GM18909 (cell line): ENCODE measurements at regions not wholly inside any gene's neighbourhood (a gene's known extent, or its start where the extent isn't known, plus 50 kb on each side); places are given as distances from the start of the nearest gene placed in this dataset.

Source experiments
- ATAC-seq: cut with Tn5 transposase; IDR thresholded peaks from one replicate; pipeline ENCODE4 v1.9.1; 2021; ENCODE audit warnings: mild to moderate bottlenecking; ENCODE audit not compliant: unreplicated experiment, poor library complexity

DNA sequence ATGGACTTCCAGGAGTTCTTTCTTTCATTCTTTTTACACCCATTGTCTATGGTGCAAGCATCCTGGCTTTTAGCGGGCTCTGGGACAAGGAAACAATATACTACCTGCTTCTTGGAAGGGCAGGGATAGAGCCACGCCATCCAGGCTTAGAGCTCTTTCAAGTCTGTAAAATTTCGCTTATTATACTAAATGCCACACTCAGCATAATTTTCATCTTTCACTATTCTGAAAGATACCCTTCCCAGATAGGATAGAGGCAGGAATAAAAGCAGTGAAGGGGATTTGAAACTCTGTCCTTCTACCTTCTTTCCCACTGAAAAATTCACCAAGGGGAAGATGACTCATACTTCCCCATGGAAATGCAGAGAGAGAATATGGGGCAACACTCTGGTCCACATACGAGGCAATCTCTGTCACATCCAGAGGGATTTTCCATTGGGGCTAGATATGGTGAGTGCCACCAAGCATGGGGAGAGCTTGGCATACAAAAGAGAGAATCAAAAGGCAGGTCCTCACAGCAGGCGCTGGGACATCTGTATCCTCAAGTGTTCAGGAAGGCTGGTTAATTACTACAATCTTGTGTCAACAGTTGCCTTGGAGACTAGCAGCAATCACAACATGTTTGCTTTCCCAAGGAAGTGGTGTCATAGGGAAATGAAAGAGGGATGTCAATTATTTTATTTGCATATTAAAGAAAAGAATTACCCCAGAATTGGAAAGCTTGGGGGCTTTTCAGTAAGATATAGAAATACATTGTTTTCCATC is 127.6 kb downstream of the TDRD15 start:
- no peak for ATAC-seq

DNA sequence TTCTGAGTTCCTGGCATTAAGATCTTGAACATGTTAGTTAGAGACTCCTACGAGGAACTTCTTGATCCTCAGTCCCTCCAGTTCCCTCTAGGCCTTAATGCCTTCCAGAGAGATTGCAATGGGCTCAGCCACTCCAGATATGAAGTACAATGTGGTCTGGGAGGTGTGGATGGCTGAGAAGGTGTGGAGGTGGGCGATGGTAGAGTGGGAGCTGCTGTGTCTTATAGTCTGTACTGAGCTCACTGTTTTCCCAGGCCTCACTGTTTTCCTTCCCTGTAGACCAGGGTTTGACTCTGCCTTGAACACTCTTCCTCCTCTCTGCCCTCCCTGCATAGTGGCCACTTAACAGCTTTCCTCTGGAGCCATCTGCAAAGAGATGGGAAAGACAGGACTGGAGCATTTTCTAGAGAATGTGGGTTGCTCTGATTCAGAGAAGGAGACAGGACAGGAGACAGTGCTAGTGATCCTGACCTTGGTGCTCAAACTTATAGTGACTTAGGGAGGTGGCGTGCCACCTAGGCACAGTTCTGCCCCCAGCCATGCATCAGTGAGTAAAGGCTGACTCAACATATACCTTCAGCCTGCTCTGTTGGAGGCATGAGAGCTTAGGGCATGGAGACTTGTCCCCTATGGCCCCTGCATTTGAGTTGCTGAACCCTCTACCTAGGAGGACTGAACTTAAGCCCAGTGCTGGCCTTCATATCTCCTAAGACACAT is 129.7 kb downstream of the TDRD15 start:
- no peak for ATAC-seq

DNA sequence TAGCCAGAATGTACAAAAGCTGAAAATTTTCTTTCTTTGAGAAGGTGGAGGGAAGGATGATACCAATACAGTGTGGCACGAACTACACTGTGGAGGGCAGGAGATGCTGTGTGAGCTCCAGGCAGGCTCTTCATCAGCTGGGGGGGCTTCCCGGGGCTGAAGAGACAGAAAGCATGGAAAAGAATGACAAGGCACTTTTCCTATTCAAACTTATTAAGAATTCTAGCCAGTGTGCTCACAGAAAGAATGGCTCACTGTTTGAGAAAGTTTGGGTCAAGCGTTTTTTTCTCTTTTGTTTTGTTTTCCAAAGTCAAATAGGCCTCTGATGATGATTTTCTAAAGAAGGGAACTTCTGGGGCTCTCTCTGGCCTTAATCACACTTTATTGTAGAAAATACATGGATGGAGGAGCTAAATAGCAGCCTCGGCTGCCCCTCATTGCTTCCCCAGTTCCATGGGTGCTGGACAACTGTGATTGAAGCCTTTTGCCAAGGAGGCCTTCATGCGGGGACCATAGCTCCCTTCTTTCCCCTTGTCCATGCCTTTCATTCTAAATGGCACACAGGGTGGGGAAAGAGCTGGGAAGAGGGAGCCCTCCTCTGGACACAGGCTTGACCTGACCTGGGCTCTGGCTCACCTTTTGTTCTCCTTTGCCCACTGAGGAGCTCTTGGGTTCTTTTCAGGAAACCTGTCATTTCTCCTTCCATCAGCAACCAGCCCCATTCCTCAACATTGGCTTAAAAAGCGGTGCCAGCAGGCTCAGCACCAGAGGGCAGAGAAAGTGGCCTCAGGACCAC is 130.6 kb downstream of the TDRD15 start:
- ATAC-seq = no peak

DNA sequence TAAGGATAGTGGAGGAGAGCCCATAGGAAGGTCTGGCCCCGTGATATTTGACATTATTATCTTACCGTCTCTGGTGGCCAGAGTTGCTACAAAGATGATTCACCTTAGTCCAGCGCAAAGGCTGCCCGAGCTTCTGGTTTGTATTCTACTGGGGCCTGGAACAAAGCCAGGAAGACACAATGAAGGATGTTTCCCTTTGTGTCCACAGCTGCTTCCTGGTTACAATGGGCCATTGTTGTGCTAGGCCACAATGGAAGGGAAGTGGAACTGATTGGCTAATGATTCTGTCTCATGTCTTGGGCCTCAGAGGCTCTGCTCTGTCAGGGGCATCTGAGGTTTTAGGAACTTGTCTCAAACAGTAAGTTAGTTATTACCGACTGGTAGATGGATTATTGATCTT is 132.2 kb downstream of the TDRD15 start:
- peak; percentile 90 for ATAC-seq

DNA sequence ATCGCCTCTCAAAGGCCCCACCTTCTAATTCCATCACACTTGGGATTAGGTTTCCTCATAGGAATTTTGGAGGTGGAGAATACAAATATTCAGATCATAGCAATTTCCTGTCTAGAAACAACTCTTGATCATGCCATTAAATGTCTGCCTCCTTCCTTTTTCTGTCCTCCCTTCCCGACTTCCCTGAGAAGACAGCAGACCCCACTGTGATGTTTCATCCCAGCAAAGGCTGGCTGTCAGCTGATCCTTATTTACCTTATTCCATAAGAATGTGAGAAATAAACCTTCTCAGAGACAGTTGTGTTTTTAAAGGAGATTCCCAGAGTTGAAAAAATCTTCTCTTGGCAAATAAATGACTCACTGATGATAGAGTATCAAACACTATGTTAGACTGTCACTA is 133.9 kb downstream of the TDRD15 start:
- ATAC-seq = no peak

DNA sequence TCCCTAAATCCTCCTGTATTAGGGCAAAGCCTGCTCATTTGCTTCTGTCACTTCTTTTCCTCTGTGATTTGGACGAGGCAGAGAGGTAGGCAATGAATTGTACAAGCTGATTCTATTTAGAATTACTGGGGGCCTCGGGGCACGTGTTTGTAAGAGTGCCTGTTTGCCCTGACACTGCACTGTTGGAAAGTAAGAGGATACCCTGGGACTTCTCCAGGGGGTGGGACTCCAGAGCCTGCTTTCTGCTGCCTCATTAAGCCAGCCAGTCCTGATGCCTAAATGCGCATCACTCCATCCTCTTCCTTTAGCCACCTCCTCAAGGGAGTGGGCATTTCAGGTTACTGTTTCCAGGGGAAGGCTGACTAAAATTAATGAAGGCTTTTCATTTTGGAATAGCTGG is 134.3 kb downstream of the TDRD15 start:
- no peak for ATAC-seq

DNA sequence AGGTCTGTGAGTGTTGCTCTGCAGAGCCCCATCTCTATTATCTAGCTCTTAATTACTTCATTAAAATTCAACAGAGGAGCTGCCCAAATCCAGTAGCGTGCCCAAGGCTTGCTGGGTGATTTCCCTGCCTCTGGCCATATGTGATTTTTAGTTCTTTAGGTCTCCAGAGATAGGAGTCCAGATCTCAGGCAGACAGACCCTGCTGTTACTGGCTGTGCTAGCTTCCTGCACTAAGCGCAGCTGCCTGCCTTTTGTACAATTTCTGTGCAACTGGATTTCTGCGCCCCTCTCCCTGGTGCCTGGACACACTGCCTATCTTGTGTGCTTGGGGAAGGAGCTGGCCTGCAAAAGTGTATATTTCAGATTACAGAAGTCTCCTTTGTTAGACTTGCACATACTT is 136.5 kb downstream of the TDRD15 start:
- ATAC-seq = no peak

DNA sequence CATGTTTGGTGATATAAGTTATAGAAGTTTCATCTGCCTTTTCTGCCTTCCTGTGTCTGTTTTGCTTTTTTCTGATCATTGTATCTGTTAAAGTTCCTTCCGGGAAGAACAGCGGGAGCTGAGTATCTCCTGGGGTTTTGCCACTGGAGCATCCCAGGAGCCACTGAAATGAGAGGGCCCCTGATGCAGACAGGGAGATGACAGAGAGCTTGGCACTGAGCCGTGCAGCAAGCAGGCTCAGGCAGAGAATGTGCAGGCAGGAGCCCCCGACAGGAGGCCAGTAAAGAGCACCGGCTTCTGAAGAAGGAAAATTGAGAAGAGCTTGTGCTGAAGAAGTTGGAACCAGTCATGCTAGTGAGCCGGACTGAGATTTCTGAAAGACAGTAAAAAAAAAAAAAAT is 137.8 kb downstream of the TDRD15 start:
- ATAC-seq = no peak

DNA sequence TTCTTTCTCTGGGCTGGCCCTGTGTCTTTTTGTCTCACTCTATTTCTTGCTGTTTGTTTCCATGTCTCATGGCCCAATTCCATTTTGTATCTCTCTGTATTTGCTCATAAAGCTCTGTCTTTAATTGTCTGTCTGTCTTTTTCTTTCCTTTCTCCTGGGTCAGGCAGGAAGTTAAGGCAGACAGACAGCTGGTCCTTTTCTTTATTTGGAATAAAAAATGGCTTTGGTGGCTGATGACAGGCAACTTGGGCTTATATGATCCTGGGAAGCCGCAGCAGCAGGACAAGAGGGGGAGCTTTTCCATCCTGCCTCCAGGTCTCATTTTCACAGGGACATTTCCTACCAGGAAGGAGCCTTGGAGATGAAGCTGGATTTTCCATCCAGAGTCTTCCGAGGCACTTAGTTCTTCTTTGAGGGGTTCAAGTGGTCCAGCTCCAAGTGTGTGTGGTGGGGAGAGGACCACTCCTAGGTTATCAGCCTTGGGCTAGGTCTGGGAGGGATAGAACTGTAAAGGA is 138.7 kb downstream of the TDRD15 start:
- no peak for ATAC-seq

DNA sequence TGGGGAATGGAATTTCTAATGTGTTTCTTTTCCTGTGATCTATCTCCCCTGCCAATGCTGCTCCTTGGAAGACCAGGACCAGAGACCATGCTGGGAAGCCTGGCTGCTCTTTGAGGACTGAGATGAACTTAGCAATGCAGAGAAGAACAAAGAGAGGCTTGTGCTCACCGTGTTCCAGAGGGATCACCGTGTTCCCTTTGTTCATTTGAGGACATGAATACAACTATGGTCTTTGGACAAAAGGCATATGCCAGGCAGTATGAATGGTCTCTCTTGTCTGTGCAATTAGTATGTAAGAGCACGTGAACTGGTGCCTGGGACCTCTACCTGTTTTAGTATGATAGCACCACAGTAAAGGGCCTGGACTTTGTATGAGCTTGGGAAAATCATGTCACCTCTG is 139.9 kb downstream of the TDRD15 start:
- no peak for ATAC-seq

DNA sequence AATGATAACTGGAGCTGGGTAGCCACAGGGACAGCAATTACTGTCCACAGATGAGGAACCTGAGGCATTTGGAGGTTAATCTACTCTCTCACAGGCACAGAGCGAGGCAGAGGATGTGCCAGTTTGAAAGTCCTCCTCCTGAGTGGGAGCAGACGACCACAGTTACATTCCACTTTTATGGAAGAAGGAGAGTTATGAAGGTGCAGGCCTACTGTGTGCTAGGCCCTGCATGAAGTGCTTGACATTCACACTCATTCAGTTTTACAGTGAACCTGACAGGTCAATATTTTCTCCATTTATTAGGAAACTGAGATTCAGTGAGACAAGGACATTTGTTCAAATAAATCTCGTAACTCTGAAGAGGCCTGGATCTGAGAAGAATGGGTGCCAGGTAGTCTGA is 142.0 kb downstream of the TDRD15 start:
- ATAC-seq = no peak

DNA sequence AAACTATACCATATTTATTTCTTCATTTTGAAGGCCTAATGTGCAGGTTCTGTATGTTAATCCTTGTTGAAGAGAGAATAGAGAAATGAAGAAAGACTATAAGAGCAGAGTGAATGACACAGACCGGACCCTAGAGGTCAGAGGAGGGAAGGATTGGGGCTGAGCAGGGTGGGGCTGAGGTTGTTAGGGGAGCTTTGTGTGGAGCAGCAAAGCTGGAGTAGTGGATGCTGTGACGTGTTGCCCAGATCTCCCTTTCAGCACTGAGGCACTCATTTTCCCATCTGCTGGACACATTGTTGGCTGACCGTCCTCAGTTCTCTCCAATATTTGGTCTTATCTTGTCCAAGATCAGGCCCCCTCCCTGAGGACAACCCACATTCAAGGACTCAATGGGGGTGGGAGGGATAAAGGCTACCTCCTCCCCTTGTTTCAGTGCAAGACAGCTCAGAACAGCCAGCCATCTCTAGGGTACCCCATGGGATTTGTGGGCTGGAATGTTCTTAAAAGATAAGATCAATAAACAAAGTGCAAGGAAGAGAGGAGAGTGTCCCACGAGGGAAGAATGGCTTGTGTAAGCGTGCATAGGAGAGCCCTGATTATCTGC is 143.6 kb downstream of the TDRD15 start:
- no peak for ATAC-seq

DNA sequence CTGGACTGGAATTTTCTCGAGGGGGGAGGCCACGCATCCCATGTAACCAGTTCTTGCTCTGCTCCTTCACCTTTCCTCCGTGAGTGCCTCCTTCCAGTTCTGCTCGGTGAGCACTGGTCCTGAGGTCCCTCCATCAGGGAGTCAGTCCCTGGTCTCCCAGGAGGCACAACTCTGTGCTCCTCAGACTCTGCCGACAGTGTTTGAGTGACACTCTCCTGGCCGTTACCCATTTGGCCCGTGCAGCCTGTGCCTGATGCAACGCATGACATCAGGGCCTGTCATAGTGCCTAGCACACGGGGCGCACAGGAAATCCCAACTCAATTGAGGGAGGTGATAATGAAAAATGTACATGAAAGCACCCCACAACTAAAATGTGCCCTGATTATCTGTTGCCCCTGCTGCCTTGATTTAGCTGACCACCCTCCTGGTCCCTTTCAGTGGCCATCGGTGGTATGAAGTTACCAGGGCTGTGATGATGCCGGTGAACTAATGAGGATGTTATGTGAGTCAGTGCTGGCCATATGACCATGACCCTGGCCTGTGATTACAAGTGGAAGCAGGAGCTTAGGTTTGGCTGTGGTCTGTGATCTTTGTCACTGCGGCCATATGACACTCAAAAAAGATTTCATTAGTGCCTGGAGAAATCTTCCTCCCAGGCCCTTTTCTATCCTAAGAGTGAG is 144.6 kb downstream of the TDRD15 start:
- no peak for ATAC-seq

DNA sequence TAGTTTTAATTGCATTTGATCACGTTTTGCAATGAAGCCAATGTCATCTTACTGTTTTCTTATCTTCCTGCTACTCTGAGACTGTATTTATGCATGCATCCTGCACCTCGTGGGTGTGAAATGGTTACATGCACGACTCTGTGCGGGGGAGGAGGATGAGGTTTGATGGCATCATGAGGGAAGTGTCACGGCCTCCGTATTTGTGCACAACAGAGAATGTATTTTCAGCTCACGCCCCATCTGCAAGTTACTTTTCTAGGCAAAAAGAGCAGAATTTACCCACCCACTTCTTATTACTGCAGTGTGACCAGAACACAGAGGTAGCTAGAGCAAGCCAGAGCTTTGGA is 145.1 kb downstream of the TDRD15 start:
- no peak for ATAC-seq

DNA sequence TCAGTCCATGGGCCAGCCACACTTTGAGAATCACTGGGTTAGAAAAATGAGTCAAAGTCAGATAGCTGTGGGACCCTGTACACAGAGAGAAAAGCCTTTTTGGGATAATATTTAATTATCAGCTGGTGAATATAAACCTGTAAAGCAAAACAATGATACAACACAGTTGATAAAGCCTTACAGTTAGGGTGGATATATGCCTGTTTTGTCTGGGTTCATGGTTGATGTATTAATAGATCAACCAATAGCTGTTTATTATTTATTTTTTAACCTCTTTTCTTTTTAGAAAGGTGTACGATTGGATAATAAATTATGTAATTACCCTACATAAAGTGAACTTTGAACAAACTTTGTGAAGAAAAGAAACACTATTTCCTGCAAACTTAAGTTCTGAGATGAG is 145.6 kb downstream of the TDRD15 start:
- ATAC-seq = no peak

DNA sequence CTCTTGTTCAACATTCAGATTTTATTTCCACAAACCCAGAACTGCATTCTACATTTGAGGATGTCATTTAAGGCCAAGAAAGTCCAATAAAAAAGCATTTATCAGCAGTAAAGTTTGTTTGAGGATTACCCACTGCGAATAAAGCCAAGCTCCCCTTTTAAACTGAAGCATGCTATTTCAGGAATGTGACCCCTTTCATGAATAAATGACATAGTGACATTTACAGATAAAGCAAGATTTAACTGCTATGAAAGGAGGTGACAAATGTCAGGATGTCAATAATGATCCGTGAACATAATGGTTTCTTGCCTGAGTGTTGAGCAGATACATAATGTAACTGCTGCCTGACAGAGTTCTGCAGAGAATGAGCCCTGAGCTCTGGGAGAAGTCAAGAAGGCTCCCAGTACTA is 146.3 kb downstream of the TDRD15 start:
- no peak for ATAC-seq

DNA sequence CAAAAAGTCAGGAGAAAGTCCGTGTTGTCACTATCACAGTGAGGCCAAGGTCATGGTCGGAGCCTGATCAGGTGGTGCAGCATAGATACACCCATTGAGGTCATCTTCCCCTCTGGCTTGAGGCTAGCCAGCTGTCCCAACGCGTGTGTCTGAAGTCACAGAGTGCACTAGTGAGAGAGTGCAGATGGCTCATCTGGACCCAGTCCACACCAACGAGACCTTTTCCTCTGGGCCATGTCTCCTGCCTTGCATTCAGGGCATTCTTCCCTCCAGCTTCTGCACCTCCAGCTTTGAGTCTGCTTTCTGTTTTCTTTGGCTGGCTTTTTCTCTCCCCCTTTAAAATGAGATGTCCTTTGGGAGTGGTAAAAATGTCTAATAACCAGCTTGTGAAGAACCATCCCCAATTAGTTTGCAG is 146.9 kb downstream of the TDRD15 start:
- no peak for ATAC-seq

DNA sequence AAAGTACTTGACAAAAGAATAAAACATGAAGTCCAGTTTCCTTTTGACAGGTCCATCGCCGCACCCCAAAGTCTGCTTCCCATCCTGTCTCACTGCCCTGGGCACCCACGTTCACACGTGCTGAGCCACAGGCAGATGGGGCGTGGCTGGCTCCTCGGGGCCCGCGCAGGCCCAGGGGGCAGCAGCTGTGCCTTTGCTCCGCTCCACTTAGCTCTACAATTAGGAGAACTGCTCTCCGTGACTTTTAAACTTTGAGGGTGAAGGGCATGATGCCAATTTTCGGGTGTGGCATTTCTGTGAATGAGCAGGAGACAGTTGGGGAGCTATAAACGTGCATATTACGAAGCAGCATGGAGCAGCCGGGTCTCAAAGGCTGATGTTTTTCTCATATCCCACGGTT is 152.4 kb downstream of the TDRD15 start:
- no peak for ATAC-seq

DNA sequence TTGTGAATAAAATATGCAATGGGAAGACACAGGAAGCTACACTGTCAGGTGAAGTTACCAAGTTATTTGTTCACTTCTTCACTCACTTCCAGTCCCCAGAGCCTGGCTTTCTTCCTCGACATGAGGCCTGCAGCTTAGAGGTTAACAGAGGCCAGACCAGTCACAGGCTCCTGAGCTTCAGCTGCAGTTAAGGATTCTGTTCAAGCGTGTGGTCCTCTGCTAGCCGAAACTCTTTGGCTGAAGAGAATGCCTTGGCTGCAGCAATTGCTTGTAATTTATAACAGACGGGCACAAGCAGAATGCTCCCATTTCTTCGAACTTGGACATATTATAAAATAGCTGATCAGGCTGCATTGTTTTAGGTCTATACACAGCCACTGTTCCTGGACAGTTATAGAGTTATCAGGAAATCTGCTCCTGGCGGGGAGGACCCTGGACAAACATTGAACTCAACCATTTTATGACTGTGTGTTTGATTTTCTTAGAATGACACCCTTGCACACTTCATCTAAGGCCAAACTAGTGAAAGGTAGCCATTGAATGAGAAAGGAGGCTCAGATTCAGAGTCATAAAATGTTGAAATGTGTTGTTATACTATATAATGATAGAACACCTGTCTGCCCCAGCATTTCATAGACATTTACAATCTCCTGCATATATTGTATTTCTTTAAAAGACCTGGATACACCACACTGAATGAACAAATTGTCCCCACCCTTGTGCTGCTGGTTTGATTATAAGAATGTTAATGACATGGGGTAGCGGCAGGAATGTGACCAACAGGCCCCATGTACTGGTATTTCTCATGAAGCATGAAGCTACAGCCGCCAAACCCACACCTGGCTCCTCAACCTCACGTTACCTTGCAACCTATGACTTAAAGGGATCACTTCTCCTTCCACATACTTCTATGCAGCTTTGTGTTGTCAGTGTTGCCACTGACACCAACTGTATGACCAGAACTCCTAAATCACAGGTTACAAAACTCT is 153.6 kb downstream of the TDRD15 start:
- no peak for ATAC-seq
